IgD-negative memory B cell (primary cell): ENCODE measurements at regions not wholly inside any gene's neighbourhood (a gene's known extent, or its start where the extent isn't known, plus 50 kb on each side); places are given as distances from the start of the nearest gene placed in this dataset.
A peak's percentile ranks its signal among the peaks of the same experiment; 100 is the strongest.

Source experiments
- H3K27ac Mint-ChIP-seq, 3 donors: one replicate each; pipeline ENCODE4 v1.8.0; 2020 to 2022; ENCODE audit warnings: mild to moderate bottlenecking in 3 of 3, mixed read lengths in 3 of 3, moderate library complexity in 1 of 3
- H3K27me3 Mint-ChIP-seq: one replicate; pipeline ENCODE4 v1.8.0; 2021; ENCODE audit warnings: mixed read lengths
- H3K36me3 Mint-ChIP-seq: one replicate; pipeline ENCODE4 v1.8.0; 2020; ENCODE audit warnings: mild to moderate bottlenecking, mixed read lengths
- H3K4me1 Mint-ChIP-seq, 3 donors: one replicate each; pipeline ENCODE4 v1.8.0; 2020 to 2022; ENCODE audit warnings: mixed read lengths in 3 of 3, mild to moderate bottlenecking in 1 of 3
- H3K4me3 Mint-ChIP-seq, 4 donors: one replicate each; pipeline ENCODE4 v1.8.0; 2020 to 2022; ENCODE audit warnings: mild to moderate bottlenecking in 4 of 4, mixed read lengths in 4 of 4, moderate library complexity in 3 of 4
- H3K9me3 Mint-ChIP-seq, 3 donors: one replicate each; pipeline ENCODE4 v1.8.0; 2020 to 2021; ENCODE audit warnings: mixed read lengths in 3 of 3, mild to moderate bottlenecking in 1 of 3

DNA sequence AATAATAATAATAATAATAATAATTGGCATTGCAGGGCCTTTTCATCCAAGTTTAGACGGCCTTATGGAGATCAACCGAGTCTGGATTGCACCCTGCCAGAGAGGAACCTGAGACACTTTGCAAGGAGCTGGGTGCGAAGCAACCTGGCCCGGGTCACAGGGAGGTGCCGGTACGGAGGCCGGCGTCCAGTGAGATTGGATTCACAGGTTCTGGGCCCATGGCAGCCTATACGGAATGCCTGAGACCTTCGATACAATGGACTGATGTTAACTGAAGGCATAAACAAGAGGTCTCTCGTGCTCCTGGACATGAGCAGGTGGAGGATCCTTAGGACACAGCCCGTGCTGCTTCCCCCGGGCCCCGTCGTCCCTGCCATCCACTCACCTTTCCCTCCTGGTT, 416.5 kb upstream of the SALL3 start:
- H3K4me3 Mint-ChIP-seq: no peak overlapping the region
- no peaks in the 10 kb centered on the region for H3K36me3 Mint-ChIP-seq
- H3K4me1 Mint-ChIP-seq: no peaks in the 10 kb centered on the region
- peaks cover 6 to 11% (median 7%) of the 10 kb centered on the region in 3 donors for H3K9me3 Mint-ChIP-seq
- H3K27me3 Mint-ChIP-seq: no peaks in the 10 kb centered on the region
- no peak overlapping the region for H3K27ac Mint-ChIP-seq

DNA sequence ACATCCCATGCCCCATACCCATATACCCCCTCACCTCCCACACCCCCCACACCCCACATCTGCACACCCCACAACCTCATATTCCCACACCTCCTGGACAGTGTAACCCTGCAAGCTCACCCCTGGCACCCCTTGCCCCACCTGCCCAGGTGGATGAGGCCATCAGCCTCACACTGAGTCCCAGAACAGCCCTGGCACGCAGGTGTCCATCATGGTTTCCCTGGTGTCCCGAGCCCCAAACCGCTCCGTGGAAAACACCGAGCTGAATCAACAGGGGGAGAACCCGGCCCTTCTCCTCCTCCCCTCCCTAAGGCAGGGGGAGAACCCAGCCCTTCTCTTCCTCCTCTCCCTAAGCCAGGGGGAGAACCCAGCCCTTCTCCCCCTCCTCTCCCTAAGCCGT, 415.6 kb upstream of the SALL3 start:
- Mint-ChIP-seq H3K27ac (no peak overlapping the region), H3K9me3 (peaks cover 5 to 11% (median 7%) of the 10 kb centered on the region in 3 donors), H3K4me1 (no peaks in the 10 kb centered on the region), H3K36me3 (no peaks in the 10 kb centered on the region), H3K27me3 (no peaks in the 10 kb centered on the region), H3K4me3 (no peak overlapping the region)

DNA sequence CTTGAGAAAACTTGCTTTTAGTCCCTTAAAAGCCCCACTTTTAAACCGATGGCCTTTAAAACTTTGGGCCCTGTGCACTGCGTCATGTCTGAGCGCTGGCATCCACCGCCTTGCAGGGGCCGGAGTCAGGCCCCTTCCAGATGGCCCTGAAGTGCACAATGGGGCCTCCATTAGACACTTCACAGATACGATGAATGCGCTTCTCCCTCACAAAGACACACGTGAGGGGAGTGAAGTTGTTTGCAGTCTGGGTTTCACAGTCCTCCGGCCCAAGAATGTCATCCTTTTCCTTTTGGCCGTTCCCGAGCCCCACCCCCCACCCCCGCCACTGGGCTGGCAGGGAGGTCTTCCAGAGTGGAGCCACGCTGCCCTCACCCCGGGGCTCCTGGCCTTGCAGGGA, 415.1 kb upstream of the SALL3 start:
- Mint-ChIP-seq H3K27ac (no peak overlapping the region), H3K27me3 (no peaks in the 10 kb centered on the region), H3K36me3 (no peaks in the 10 kb centered on the region), H3K9me3 (peaks cover 7 to 10% (median 7%) of the 10 kb centered on the region in 3 donors), H3K4me3 (no peak overlapping the region), H3K4me1 (no peaks in the 10 kb centered on the region)

DNA sequence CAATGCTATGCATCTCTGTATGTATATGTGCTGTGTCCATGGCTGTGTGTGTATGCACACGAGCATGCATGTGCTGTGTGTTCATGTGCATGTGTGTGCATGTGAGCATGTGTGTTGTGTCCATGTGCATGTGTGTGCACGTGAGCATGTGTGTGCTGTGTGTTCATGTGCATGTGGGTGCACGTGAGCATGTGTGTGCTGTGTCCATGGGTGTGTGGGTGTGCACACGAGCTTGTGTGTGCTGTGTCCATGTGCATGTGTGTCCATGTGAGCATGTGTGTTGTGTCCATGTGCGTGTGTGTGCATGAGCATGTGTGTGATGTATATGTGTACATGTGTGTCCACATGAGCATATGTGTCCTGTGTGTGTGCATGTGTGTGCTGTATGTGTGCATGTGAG, 414.4 kb upstream of the SALL3 start:
- Mint-ChIP-seq H3K4me1 (no peaks in the 10 kb centered on the region), H3K4me3 (no peak overlapping the region), H3K27me3 (no peaks in the 10 kb centered on the region), H3K27ac (peak overlapping the region in 1 of 3 donors; percentile 82), H3K9me3 (peaks cover 6 to 9% (median 9%) of the 10 kb centered on the region in 3 donors), H3K36me3 (no peaks in the 10 kb centered on the region)

DNA sequence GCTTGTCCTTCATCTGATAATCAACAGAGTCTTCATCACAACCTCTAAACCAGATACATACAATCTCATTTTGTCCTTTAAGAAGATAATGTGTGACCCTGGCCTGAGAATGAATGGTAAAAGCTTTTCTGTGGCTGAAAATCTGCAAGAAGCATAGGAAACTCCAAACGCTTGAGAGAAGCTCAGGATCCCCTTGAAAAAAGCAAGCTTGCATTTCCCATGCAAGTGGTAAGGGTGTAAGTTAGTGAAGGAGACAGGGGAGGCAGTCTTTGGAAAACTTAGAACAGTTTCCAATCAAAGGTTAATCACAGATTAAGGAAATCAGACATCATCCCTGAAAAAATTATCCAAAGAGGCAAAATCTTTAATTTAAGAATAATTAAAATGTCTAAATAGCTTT, 413.6 kb upstream of the SALL3 start:
- no peaks in the 10 kb centered on the region for H3K4me1 Mint-ChIP-seq
- no peak overlapping the region for H3K4me3 Mint-ChIP-seq
- peaks cover 5 to 9% (median 9%) of the 10 kb centered on the region in 3 donors for H3K9me3 Mint-ChIP-seq
- H3K36me3 Mint-ChIP-seq: no peaks in the 10 kb centered on the region
- H3K27ac Mint-ChIP-seq: no peak overlapping the region
- no peaks in the 10 kb centered on the region for H3K27me3 Mint-ChIP-seq

DNA sequence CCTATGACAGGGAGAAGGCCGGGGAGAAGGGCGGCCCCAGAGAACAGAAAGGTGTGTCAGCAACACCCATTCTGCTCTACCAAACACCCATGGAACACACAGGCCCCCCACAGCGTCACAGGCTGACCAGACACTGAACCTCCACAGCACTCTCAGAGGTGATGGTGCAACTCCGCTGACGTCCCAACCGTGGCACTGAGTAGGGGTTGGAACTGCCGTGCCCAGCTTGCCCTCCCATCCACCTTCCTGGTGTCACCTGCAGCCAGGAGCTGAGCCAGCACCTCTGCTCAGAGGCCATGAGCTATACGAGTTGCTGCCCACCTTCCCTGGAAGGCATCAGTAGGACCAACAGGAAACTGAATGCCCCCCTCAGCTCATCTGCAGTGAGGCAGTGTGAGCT, 412.9 kb upstream of the SALL3 start:
- Mint-ChIP-seq H3K36me3 (no peaks in the 10 kb centered on the region), H3K27ac (no peak overlapping the region), H3K9me3 (peaks cover 8 to 9% (median 9%) of the 10 kb centered on the region in 3 donors), H3K4me3 (no peak overlapping the region), H3K4me1 (no peaks in the 10 kb centered on the region), H3K27me3 (no peaks in the 10 kb centered on the region)

DNA sequence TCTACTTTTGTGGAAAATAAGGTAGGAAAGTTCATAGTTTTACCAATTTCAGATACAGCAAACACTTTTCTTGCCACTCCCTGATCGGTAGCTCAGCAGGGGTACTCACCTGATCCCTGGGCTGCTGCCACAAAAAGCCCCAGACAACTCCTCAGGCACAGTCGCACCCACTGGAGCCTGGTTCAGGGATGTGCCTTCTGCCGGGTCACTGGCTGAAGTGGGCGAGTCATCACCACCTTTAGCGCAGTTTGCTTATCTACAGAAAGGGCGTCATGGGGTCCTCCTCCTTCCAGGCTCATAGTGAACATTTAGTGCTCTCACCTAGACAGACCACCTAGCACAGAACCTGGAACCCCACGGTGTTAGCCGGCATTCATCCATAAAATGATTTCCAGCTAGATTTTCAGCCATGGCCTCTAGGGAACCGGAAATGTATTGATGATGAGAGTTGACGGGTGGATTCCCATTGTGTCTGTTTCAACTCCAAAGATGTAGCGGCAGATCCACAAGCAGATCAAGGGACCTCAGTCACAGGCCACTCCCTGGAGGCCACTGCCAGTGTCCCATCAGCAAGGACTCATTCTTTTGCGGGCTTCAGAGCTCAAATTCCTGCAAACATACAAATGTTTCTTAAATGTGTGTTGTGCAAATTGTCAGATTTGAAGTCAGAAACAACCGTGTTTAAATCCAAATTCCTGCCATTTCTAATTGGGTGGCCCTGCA, 408.4 kb upstream of the SALL3 start:
- no peaks in the 10 kb centered on the region for H3K4me1 Mint-ChIP-seq
- H3K4me3 Mint-ChIP-seq: no peak overlapping the region
- H3K27me3 Mint-ChIP-seq: no peaks in the 10 kb centered on the region
- H3K9me3 Mint-ChIP-seq: peaks cover 8 to 28% (median 10%) of the 10 kb centered on the region in 3 donors
- no peak overlapping the region for H3K27ac Mint-ChIP-seq
- peaks cover 1% of the 10 kb centered on the region for H3K36me3 Mint-ChIP-seq

DNA sequence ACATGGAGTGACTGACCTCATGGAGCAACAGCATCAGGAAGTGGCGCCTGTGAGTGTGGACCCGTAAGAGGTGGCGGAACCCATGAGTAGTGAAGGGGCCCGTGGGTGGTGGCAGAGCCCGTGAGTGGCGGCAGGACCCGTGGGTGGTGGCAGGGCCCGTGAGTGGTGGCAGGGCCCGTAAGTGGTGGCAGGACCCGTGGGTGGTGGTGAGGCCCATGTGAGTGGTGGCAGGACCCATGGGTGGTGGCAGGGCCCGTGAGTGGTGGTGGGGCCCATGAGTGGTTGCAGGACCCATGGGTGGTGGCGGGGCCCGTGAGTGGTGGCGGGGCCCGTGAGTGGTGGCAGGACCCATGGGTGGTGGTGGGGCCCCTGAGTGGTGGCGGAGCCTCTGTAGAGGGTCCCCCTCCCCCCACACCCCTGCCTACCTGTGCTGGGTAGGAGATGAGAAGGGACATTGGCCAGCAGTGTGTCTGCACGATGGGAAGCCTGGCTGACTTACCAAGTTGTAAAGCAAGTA, 407.7 kb upstream of the SALL3 start:
- Mint-ChIP-seq H3K36me3 (peaks cover 1% of the 10 kb centered on the region), H3K9me3 (peaks cover 8 to 28% (median 10%) of the 10 kb centered on the region in 3 donors), H3K4me3 (no peak overlapping the region), H3K4me1 (no peaks in the 10 kb centered on the region), H3K27ac (no peak overlapping the region), H3K27me3 (no peaks in the 10 kb centered on the region)

DNA sequence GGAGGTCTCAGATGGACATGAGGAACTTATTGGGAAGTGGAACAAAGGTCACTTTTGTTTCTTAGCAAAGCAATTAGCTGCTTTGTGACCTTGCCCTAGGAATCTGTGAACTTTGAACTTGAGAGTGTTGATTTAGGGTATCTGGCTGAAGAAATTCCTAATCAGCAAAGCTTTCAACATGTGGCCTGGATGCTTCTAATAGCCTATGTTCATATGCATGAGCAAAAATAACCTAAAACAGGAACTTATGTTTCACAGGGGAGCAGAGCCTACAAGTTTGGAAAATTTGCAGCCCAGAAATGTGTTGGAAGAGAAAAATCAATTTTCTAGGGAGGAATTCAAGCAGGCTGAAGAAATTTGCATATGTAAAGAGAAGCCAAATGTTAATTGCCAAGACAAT, 405.8 kb upstream of the SALL3 start:
- Mint-ChIP-seq H3K9me3 (peaks cover 10 to 30% (median 14%) of the 10 kb centered on the region in 3 donors), H3K36me3 (peaks cover 1% of the 10 kb centered on the region), H3K4me3 (no peak overlapping the region), H3K4me1 (no peaks in the 10 kb centered on the region), H3K27ac (no peak overlapping the region), H3K27me3 (no peaks in the 10 kb centered on the region)

DNA sequence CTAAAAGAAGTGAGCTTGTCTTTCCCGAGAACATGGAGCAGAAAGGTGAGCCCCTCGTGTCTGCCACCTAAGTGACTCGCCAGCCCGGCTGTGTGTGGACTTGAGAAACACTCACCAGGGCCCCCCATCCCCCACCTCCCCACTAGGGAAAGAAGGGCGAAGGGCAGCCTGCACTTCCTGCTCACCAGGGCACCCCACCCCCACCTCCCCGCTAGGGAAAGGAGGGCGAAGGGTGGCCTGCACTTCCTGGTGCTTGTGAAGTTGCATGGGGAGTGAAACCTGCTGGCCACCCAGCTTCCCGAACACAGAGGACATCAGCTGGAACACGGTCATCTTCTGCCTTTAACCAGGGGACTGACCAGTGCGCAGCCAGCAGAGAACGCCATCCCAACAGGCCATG, 402.7 kb upstream of the SALL3 start:
- Mint-ChIP-seq H3K9me3 (peaks cover 8 to 24% (median 16%) of the 10 kb centered on the region in 3 donors), H3K27ac (no peak overlapping the region), H3K36me3 (peaks cover 1% of the 10 kb centered on the region), H3K27me3 (no peaks in the 10 kb centered on the region), H3K4me1 (no peaks in the 10 kb centered on the region), H3K4me3 (no peak overlapping the region)

DNA sequence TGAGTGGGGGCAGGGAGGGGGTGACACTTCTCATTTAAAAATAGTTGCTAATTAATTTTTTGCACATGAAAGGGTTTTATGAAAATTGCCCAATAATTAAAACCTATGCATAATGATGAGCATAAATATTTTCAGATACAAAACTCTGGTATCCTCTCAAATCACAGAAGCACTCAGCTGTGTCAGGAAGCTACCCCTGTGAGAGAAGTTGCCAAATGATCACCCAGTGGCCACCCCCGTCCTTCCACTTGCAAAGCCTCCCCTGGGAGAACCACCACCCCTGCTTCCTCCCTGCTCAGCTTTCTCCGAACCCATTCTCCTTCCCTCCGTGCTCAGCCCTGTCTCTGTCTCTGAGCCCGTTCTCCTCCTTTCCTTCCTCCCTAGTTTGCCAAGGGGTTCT, 400.2 kb upstream of the SALL3 start:
- Mint-ChIP-seq H3K27me3 (no peaks in the 10 kb centered on the region), H3K36me3 (peaks cover 1% of the 10 kb centered on the region), H3K4me3 (no peak overlapping the region), H3K27ac (no peak overlapping the region), H3K4me1 (no peaks in the 10 kb centered on the region), H3K9me3 (peaks cover 8 to 12% (median 11%) of the 10 kb centered on the region in 3 donors)

DNA sequence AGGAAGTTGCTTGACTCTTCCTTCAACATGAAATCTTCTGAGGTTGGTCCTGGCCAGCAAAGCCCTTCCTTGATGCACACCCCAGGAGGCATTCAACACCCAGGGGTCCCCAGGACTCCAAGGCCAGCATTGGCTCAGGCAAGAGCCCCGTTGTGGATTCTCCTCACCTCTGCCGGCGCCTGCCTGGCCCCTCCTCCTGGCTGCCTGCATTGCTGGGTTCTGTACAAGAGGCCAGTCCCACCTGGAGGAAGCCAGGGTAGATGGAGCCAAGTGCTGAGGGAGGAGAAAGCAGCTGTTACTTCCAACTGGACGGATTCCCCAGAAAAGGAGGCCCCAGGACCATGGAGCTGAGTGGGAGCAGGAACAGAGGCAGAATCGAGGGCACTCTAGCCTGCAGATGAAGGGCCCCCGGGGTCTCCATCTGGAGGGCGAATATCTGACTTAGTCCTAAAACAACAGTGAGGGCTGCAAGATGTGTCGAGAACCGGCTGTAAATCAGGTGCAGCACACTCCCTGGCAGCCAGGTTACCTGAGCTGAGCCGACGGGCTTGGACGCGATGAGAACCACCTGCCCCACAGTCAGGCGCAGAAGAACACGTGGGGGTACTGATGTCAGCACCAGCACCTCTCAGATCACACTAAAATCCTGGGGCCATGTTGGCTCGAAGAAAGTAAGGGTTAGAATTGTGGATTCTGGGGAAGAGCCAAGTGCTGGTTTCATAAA, 399.6 kb upstream of the SALL3 start:
- Mint-ChIP-seq H3K27ac (no peak overlapping the region), H3K9me3 (peaks cover 5 to 9% (median 9%) of the 10 kb centered on the region in 3 donors), H3K27me3 (no peaks in the 10 kb centered on the region), H3K4me3 (peak overlapping the region in 1 of 4 donors; percentile 48), H3K4me1 (no peaks in the 10 kb centered on the region), H3K36me3 (peaks cover 1% of the 10 kb centered on the region)

DNA sequence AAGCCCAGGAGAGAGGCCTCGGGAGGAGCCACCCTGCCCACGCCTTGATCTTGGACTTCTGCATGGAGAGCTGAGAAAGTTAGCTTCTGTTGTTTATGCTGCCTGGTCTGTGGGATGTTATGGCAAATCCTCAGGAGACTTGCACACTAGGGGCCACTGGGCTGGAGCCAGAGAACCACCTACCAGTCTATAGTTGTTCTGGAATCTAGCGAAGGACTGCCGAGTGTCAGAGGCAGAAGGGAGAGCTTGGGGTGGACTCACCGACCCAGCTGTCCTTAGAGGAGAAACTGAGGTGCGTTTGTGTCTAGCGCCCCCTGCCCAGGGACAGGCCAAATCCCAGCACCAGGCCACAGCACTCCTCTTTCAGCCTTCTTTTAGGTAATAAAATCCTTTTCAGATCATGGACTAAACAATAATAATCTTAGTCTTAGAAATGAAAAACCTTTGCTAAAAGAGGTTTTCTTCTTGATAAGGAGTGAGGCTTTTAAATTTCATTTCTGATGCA, 398.7 kb upstream of the SALL3 start:
- no peak overlapping the region for H3K4me3 Mint-ChIP-seq
- H3K27me3 Mint-ChIP-seq: no peaks in the 10 kb centered on the region
- no peaks in the 10 kb centered on the region for H3K36me3 Mint-ChIP-seq
- H3K4me1 Mint-ChIP-seq: no peaks in the 10 kb centered on the region
- peaks cover 5 to 9% (median 6%) of the 10 kb centered on the region in 3 donors for H3K9me3 Mint-ChIP-seq
- no peak overlapping the region for H3K27ac Mint-ChIP-seq

DNA sequence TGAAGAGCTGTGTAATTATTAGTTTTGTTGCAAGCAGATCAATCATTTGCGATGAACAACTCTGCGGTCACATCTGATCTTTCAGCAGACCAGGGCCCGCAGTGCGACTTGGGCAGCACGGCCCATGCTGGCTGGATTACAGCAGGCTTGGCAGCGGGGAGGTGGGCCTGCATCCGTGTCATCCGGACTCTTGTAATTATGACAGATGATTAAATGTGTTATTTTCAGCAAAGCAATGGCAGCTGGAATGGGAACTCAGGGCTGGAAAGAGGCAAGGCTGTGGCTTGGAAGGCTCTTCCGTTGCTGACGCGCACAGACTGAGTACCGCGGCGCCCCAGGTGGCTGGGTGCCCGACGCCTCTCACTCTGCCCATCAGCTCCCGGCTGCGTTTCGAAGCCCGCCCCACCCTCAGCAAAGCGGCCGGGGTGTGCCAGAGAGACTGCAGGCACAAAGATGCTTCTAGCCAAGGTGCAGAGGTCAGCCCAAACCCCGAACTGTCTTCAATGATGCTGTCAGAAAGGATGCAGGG, 397.4 kb upstream of the SALL3 start:
- Mint-ChIP-seq H3K27ac (no peak overlapping the region), H3K4me3 (no peak overlapping the region), H3K36me3 (no peaks in the 10 kb centered on the region), H3K9me3 (peaks cover 5 to 9% (median 6%) of the 10 kb centered on the region in 3 donors), H3K27me3 (no peaks in the 10 kb centered on the region), H3K4me1 (no peaks in the 10 kb centered on the region)
